K562 (cell line): ENCODE measurements at regions not wholly inside any gene's neighbourhood (a gene's known extent, or its start where the extent isn't known, plus 50 kb on each side); places are given as distances from the start of the nearest gene placed in this dataset.

Experiments
- ATAC-seq: fragments of 200-7000 bp; cut with Tn5 transposase; 3 replicates; pipeline ENCODE4 v1.9.1; 2020; ENCODE audit warnings: moderate library complexity
- BruUV-seq: library from RNA; stranded (reverse); fragments of 400-500 nt; replicated peaks from 2 replicates; lab custom pipeline; 2021; lab: Mats Ljungman, UMichigan
- CTCF ChIA-PET: fragments of 300-600 bp; formaldehyde crosslinking; extraction: SDS; loops from one replicate; lab custom pipeline; 2021; ENCODE audit warnings: low intra/inter-chr PET ratio; lab: Yijun Ruan, JAX
- POLR2A ChIA-PET: fragments of 300-600, 350-650 bp; sonication (Branson Sonifier 250); formaldehyde crosslinking; extraction: SDS; loops from one replicate; lab custom pipeline; 2021; ENCODE audit warnings: antibody characterized with exemption, inconsistent platforms; lab: Yijun Ruan, JAX
- DNase-seq, 4 experiments: peaks; one replicate each; pipeline versions ENCODE4 v3.0.0 to v3.0.0-alpha.2; 2011 to 2018; ENCODE audit warnings: low spot score in 3 of 4, mixed read lengths in 3 of 4; ENCODE audit errors: extremely low read depth in 1 of 4
- FAIRE-seq: peaks from 2 replicates; lab custom pipeline; 2011; peaks lifted over from hg19 to GRCh38; lab: Jason Lieb, UNC
- H2AFZ ChIP-seq: 2 replicates; pipeline ENCODE4 v1.6.0; 2011; ENCODE audit warnings: low read depth, low read length, control low read depth, inconsistent platforms
- H3K27ac ChIP-seq: fragments of 200-600 bp; 3 replicates; pipeline ENCODE4 v1.8.0; 2011; ENCODE audit warnings: low read depth, mild to moderate bottlenecking, control low read depth, inconsistent platforms, low read length, moderate library complexity, mixed read lengths; ENCODE audit errors: extremely low read depth
- H3K27me3 ChIP-seq, 2 experiments: fragments of 300-600 bp in 1 of 2; 2 replicates in 1 of 2; 3 replicates in 1 of 2; pipeline versions ENCODE4 v1.6.0 to v1.8.0; 2011; ENCODE audit warnings: inconsistent platforms in 2 of 2, low read length in 2 of 2, mild to moderate bottlenecking in 1 of 2, mixed read lengths in 1 of 2, moderate library complexity in 1 of 2; ENCODE audit not compliant: control insufficient read depth in 2 of 2, insufficient read depth in 2 of 2
- H3K36me3 ChIP-seq: fragments of 300-600 bp; 3 replicates; pipeline ENCODE4 v1.8.0; 2011; ENCODE audit warnings: mild to moderate bottlenecking, low read length, inconsistent platforms; ENCODE audit not compliant: control insufficient read depth, insufficient read depth
- H3K4me1 ChIP-seq, 2 experiments: fragments of 200-600 bp in 1 of 2; replicated peaks in 1 of 2; 2 replicates in 1 of 2; 3 replicates in 1 of 2; pipeline versions ENCODE4 v1.5.1 to v1.8.0; 2011; ENCODE audit warnings: inconsistent platforms in 2 of 2, low read length in 2 of 2, mild to moderate bottlenecking in 1 of 2, mixed read lengths in 1 of 2, moderate library complexity in 1 of 2; ENCODE audit not compliant: control insufficient read depth in 2 of 2, insufficient read depth in 2 of 2
- H3K4me2 ChIP-seq: 2 replicates; pipeline ENCODE4 v1.6.1; 2011; ENCODE audit warnings: low read length, control low read depth, inconsistent platforms, mixed read lengths; ENCODE audit not compliant: insufficient read depth
- H3K4me3 ChIP-seq: fragments of 200-600 bp; sonication (generic), shearing (Covaris generic); 2 replicates; pipeline ENCODE4 v1.5.1; 2016; ENCODE audit warnings: control low read depth, inconsistent platforms
- H3K79me2 ChIP-seq: fragments of 200-600 bp; 3 replicates; pipeline ENCODE4 v1.8.0; 2011; ENCODE audit warnings: low read length, inconsistent platforms; ENCODE audit not compliant: control insufficient read depth, insufficient read depth
- H3K9ac ChIP-seq, 2 experiments: 2 replicates each; pipeline versions ENCODE4 v1.6.0 to v1.6.1; 2011; ENCODE audit warnings: low read depth in 2 of 2, low read length in 2 of 2, control low read depth in 1 of 2, inconsistent platforms in 1 of 2, mild to moderate bottlenecking in 1 of 2, mixed read lengths in 1 of 2; ENCODE audit not compliant: insufficient read depth in 1 of 2
- H3K9me1 ChIP-seq: one replicate; pipeline ENCODE4 v1.6.0; 2011; ENCODE audit warnings: inconsistent platforms, mild to moderate bottlenecking, low read length, moderate library complexity; ENCODE audit not compliant: control insufficient read depth, insufficient read depth
- H3K9me3 ChIP-seq: replicated peaks from 2 replicates; pipeline ENCODE4 v1.5.1; 2011; ENCODE audit warnings: low read depth, low read length, inconsistent platforms; ENCODE audit not compliant: control insufficient read depth, insufficient read depth
- H4K20me1 ChIP-seq: replicated peaks from 2 replicates; pipeline ENCODE4 v1.6.1; 2011; ENCODE audit warnings: low read length, inconsistent platforms, mixed read lengths; ENCODE audit not compliant: control insufficient read depth, insufficient read depth
- CBX3 ChIP-seq, 2 experiments: IDR thresholded peaks; 1 replicate in 1 of 2; 2 replicates in 1 of 2; pipeline ENCODE4 v1.6.1; 2012; ENCODE audit warnings: inconsistent platforms in 2 of 2, low read length in 2 of 2, borderline replicate concordance in 1 of 2, control low read depth in 1 of 2
- ELF2 ChIP-seq: fragments of 250-450 bp; sonication (Bioruptor Pico); IDR thresholded peaks from 2 replicates; pipeline ENCODE4 v1.5.0; 2021; ENCODE audit warnings: mild to moderate bottlenecking
- FIP1L1 ChIP-seq: fragments of 200-400 bp; formaldehyde crosslinking; IDR thresholded peaks from 2 replicates; pipeline ENCODE4 v1.6.1; 2018; ENCODE audit warnings: mild to moderate bottlenecking, low read depth, low read length; ENCODE audit not compliant: poor library complexity, severe bottlenecking
- HNRNPLL ChIP-seq: fragments of 200-400 bp; formaldehyde crosslinking; IDR thresholded peaks from 2 replicates; pipeline ENCODE4 v1.6.1; 2017; ENCODE audit warnings: low read length, low read depth, mild to moderate bottlenecking; ENCODE audit not compliant: poor library complexity, severe bottlenecking
- MCM7 ChIP-seq, 2 experiments: fragments of 450-650 bp; IDR thresholded peaks; 2 replicates each; pipeline ENCODE4 v1.6.1; 2016 to 2018
- MEF2A ChIP-seq: IDR thresholded peaks from 2 replicates; pipeline ENCODE4 v1.6.1; 2011; ENCODE audit warnings: low read depth, mild to moderate bottlenecking, low read length, moderate library complexity; ENCODE audit not compliant: control insufficient read depth
- NR2C1 ChIP-seq, 2 experiments: fragments of 450-650 bp; IDR thresholded peaks; 2 replicates each; pipeline ENCODE4 v1.6.1; 2017; ENCODE audit warnings: mild to moderate bottlenecking in 2 of 2, antibody characterized with exemption in 1 of 2, inconsistent platforms in 1 of 2, missing compliant biosample characterization in 1 of 2, missing genetic modification characterization in 1 of 2
- PTTG1 ChIP-seq: fragments of 450-650 bp; IDR thresholded peaks from 2 replicates; pipeline ENCODE4 v1.6.1; 2016; ENCODE audit warnings: low read depth, mild to moderate bottlenecking, missing genetic modification characterization, missing compliant biosample characterization
- PURB ChIP-seq: sonication (generic); formaldehyde crosslinking; IDR thresholded peaks from 2 replicates; pipeline ENCODE4 v1.9.0; 2021; ENCODE audit warnings: low read depth, mild to moderate bottlenecking, missing genetic modification reagents
- RB1 ChIP-seq: fragments of 450-650 bp; IDR thresholded peaks from 2 replicates; pipeline ENCODE4 v1.6.1; 2017; ENCODE audit warnings: low read depth, mild to moderate bottlenecking
- ZNF253 ChIP-seq: fragments of 250-450 bp; sonication (Bioruptor Pico); conservative IDR thresholded peaks from 2 replicates; pipeline ENCODE4 v1.6.1; 2021; ENCODE audit warnings: mild to moderate bottlenecking
- ZNF316 ChIP-seq: fragments of 450-650 bp; IDR thresholded peaks from 2 replicates; pipeline ENCODE4 v1.6.1; 2016
- ZNF830 ChIP-seq: fragments of 250-450 bp; sonication (Bioruptor Pico); IDR thresholded peaks from 2 replicates; pipeline ENCODE4 v1.5.0; 2021; ENCODE audit warnings: mild to moderate bottlenecking
- whole genome bisulfite sequencing: fragments of 100-300 bp; shearing (Covaris generic); methylation state at CpG from one replicate; pipeline ENCODE4 v1.1.6; 2016; ENCODE audit warnings: low coverage, mixed read lengths; ENCODE audit not compliant: insufficient coverage; ENCODE audit errors: missing lambda C conversion rate; 5-methylcytosine and 5-hydroxymethylcytosine counted together
- in situ Hi-C: fragments of 300-500 bp; cut with MboI; formaldehyde crosslinking; loops from 4 replicates; pipeline ENCODE4 v1.15.0; 2018; ENCODE audit warnings: inconsistent platforms, mixed read lengths
- intact Hi-C: fragments of 100-400 bp; cut with micrococcal nuclease; formaldehyde crosslinking; loops from 2 replicates; pipeline ENCODE4 v1.14.2; 2022
- TF ChIP-seq, protein P1 (sequence below), 2 experiments: fragments of 450-650 bp in 1 of 2; sonication (generic) in 1 of 2; formaldehyde crosslinking; conservative IDR thresholded peaks; 2 replicates each; pipeline versions ENCODE4 v1.4.0 to v1.8.1; 2020 to 2022; ENCODE audit warnings: mild to moderate bottlenecking in 1 of 2, missing genetic modification reagents in 1 of 2
- TF ChIP-seq, protein P2 (sequence below), 2 experiments: fragments of 450-650 bp in 1 of 2; sonication (generic) in 1 of 2; formaldehyde crosslinking in 1 of 2; IDR thresholded peaks; 2 replicates each; pipeline versions ENCODE4 v1.7.1 to v1.9.0; 2016 to 2022; ENCODE audit warnings: inconsistent platforms in 1 of 2, mild to moderate bottlenecking in 1 of 2, missing genetic modification reagents in 1 of 2

DNA sequence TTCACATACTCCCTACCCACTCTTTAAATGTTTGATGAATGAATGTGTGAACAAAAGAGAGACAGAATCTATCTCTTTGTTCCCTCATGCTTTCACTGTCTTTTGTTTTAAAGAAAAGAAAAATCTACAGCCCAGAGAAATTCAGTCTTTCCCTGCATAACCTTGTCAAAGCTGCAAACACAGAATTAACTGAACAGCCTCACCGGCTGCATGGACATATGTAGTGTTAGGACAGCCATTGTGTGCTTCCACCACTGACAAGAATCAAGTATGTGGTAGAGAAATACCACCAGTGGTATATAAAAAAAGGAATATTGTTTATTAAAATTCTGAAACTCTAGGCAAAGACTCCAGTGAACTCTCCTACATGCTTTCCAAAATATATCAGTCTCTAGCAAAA lies 348.4 kb upstream of the NBEA start:
- no peaks in the 10 kb centered on the region for H3K4me1 ChIP-seq
- in situ Hi-C loops, result no loop called here
- H3K9me1 ChIP-seq, result no peaks in the 10 kb centered on the region
- no peaks in the 10 kb centered on the region for H3K79me2 ChIP-seq
- CTCF ChIA-PET, result no interaction called here
- no peak overlapping the region for H2AFZ ChIP-seq
- H4K20me1 ChIP-seq, result no peaks in the 10 kb centered on the region
- BruUV-seq, result no TSS peak
- H3K27ac ChIP-seq, result no peak overlapping the region
- H3K4me3 ChIP-seq, result no peak overlapping the region
- TF ChIP-seq ZNF316, result no peak
- no peak for TF ChIP-seq HNRNPLL
- TF ChIP-seq ELF2 (CRISPR knock-in tag), result no peak
- TF ChIP-seq PURB (CRISPR knock-in tag), result no peak
- TF ChIP-seq ZNF830 (CRISPR knock-in tag), result no peak
- no peak for TF ChIP-seq ZNF253 (CRISPR knock-in tag)
- no peak for TF ChIP-seq RB1
- TF ChIP-seq FIP1L1, result no peak
- no peak for TF ChIP-seq MEF2A
- TF ChIP-seq, protein P1, sequence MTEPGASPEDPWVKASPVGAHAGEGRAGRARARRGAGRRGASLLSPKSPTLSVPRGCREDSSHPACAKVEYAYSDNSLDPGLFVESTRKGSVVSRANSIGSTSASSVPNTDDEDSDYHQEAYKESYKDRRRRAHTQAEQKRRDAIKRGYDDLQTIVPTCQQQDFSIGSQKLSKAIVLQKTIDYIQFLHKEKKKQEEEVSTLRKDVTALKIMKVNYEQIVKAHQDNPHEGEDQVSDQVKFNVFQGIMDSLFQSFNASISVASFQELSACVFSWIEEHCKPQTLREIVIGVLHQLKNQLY (CRISPR knock-in tag; conservative IDR thresholded peaks at IDR 0.05), result no peak
- no peak for TF ChIP-seq PTTG1 (tag)
- TF ChIP-seq CBX3 (IDR thresholded peaks at IDR 0.05; ENCODE audit: borderline replicate concordance in 1 of 2, low read length in 2 of 2), result no peak
- TF ChIP-seq NR2C1 (IDR thresholded peaks at IDR 0.05), result no peak
- no peak for TF ChIP-seq NR2C1 (tag; IDR thresholded peaks at IDR 0.05)
- TF ChIP-seq, protein P2, sequence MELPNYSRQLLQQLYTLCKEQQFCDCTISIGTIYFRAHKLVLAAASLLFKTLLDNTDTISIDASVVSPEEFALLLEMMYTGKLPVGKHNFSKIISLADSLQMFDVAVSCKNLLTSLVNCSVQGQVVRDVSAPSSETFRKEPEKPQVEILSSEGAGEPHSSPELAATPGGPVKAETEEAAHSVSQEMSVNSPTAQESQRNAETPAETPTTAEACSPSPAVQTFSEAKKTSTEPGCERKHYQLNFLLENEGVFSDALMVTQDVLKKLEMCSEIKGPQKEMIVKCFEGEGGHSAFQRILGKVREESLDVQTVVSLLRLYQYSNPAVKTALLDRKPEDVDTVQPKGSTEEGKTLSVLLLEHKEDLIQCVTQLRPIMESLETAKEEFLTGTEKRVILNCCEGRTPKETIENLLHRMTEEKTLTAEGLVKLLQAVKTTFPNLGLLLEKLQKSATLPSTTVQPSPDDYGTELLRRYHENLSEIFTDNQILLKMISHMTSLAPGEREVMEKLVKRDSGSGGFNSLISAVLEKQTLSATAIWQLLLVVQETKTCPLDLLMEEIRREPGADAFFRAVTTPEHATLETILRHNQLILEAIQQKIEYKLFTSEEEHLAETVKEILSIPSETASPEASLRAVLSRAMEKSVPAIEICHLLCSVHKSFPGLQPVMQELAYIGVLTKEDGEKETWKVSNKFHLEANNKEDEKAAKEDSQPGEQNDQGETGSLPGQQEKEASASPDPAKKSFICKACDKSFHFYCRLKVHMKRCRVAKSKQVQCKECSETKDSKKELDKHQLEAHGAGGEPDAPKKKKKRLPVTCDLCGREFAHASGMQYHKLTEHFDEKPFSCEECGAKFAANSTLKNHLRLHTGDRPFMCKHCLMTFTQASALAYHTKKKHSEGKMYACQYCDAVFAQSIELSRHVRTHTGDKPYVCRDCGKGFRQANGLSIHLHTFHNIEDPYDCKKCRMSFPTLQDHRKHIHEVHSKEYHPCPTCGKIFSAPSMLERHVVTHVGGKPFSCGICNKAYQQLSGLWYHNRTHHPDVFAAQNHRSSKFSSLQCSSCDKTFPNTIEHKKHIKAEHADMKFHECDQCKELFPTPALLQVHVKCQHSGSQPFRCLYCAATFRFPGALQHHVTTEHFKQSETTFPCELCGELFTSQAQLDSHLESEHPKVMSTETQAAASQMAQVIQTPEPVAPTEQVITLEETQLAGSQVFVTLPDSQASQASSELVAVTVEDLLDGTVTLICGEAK (IDR thresholded peaks at IDR 0.05), result no peak
- TF ChIP-seq, protein P2 (CRISPR knock-in tag; IDR thresholded peaks at IDR 0.05), result no peak
- TF ChIP-seq MCM7 (IDR thresholded peaks at IDR 0.05), result no peak
- TF ChIP-seq, all 486 proteins: peak for 0
- H3K36me3 ChIP-seq, result no peaks in the 10 kb centered on the region
- H3K27me3 ChIP-seq, result no peaks in the 10 kb centered on the region
- no peak for ATAC-seq
- FAIRE-seq, result no peak
- H3K9ac ChIP-seq, result no peak overlapping the region
- POLR2A ChIA-PET, result no interaction called here
- no peak overlapping the region for H3K4me2 ChIP-seq
- no peaks in the 10 kb centered on the region for H3K9me3 ChIP-seq
- intact Hi-C loops, result no loop called here
- no peak for DNase-seq
- 0% methylated on average over 1 of the region's 1 CpG for WGBS
